Dedifferentiated amniotic fluid mesenchymal stem cell (primary cell): ENCODE measurements at regions not wholly inside any gene's neighbourhood (a gene's known extent, or its start where the extent isn't known, plus 50 kb on each side); places are given as distances from the start of the nearest gene placed in this dataset.
"Not testable (repeated sequence)": the region's sequence is repeated elsewhere in the genome, so short reads cannot be mapped to it uniquely, and the experiment has no call there.

ENCODE experiments used
- DNase-seq: peaks from one replicate; pipeline ENCODE4 v3.0.0-alpha.2; 2016; ENCODE audit errors: extremely low spot score

GRCh38 chr14:83091991-83092956, 1558.6 kb upstream of the SEL1L start:
- DNase-seq: not testable (repeated sequence)

- DNase-seq: no peak
Measured at GRCh38 chr14:83096092-83096491, 1562.4 kb upstream of the SEL1L start.

GRCh38 chr14:83101846-83102245, 1568.2 kb upstream of the SEL1L start:
- DNase-seq: no peak

GRCh38 chr14:83118029-83118428, 1584.4 kb upstream of the SEL1L start:
- no peak for DNase-seq

- no peak for DNase-seq
Measured at GRCh38 chr14:83120187-83120586, 1586.5 kb upstream of the SEL1L start.

GRCh38 chr14:83126076-83126475, 1592.4 kb upstream of the SEL1L start:
- no peak for DNase-seq

GRCh38 chr14:83128783-83129182, 1595.1 kb upstream of the SEL1L start:
- DNase-seq: no peak

GRCh38 chr14:83129496-83129895, 1595.8 kb upstream of the SEL1L start:
- no peak for DNase-seq

GRCh38 chr14:83133981-83134645, 1600.5 kb upstream of the SEL1L start:
- no peak for DNase-seq

GRCh38 chr14:83140756-83141155, 1607.1 kb upstream of the SEL1L start:
- no peak for DNase-seq

GRCh38 chr14:83147006-83147405, 1613.4 kb upstream of the SEL1L start:
- no peak for DNase-seq

- DNase-seq: no peak
Measured at GRCh38 chr14:83151571-83151970, 1617.9 kb upstream of the SEL1L start.

GRCh38 chr14:83153081-83153480, 1619.4 kb upstream of the SEL1L start:
- no peak for DNase-seq

GRCh38 chr14:83162361-83162929, 1628.8 kb upstream of the SEL1L start:
- no peak for DNase-seq

- no peak for DNase-seq
Measured at GRCh38 chr14:83163016-83163415, 1629.4 kb upstream of the SEL1L start.

- DNase-seq: peak; percentile 85
Measured at GRCh38 chr14:83164016-83164415, 1630.4 kb upstream of the SEL1L start.

- no peak for DNase-seq
Measured at GRCh38 chr14:83164591-83164990, 1630.9 kb upstream of the SEL1L start.

- no peak for DNase-seq
Measured at GRCh38 chr14:83170165-83170564, 1636.5 kb upstream of the SEL1L start.

- no peak for DNase-seq
Measured at GRCh38 chr14:83171761-83172160, 1638.1 kb upstream of the SEL1L start.

- peak; percentile 18 for DNase-seq
Measured at GRCh38 chr14:83172363-83172762, 1638.7 kb upstream of the SEL1L start.

GRCh38 chr14:83173687-83174086, 1640.0 kb upstream of the SEL1L start:
- DNase-seq: no peak

GRCh38 chr14:83184531-83184930, 1650.9 kb upstream of the SEL1L start:
- no peak for DNase-seq

GRCh38 chr14:83188311-83188710, 1654.7 kb upstream of the SEL1L start:
- not testable (repeated sequence) for DNase-seq
